Thoracic aorta (tissue), 2 donors: ENCODE measurements at regions not wholly inside any gene's neighbourhood (a gene's known extent, or its start where the extent isn't known, plus 50 kb on each side); places are given as distances from the start of the nearest gene placed in this dataset.
"Not testable (repeated sequence)": the region's sequence is repeated elsewhere in the genome, so short reads cannot be mapped to it uniquely, and the experiment has no call there.

ENCODE experiments used
- ATAC-seq: fragments of 150-250 bp; one replicate; pipeline ENCODE4 v1.8.0; 2017; ENCODE audit warnings: low read depth; ENCODE audit not compliant: insufficient number of reproducible peaks, low FRiP score
- DNase-seq: peaks from one replicate; pipeline ENCODE4 v3.0.0-alpha.2; 2020; ENCODE audit warnings: low spot score
- H3K27ac ChIP-seq, 2 donors: fragments of 200-600 bp; sonication (generic); 1 replicate in 1 of 2; 2 replicates in 1 of 2; pipeline ENCODE4 v1.5.1; 2016; ENCODE audit warnings: mild to moderate bottlenecking in 2 of 2, moderate library complexity in 2 of 2
- H3K27me3 ChIP-seq: fragments of 200-600 bp; sonication (generic); replicated peaks from 2 replicates; pipeline ENCODE4 v1.6.0; 2016; ENCODE audit warnings: mild to moderate bottlenecking; ENCODE audit not compliant: insufficient read depth
- H3K36me3 ChIP-seq: fragments of 200-600 bp; sonication (generic); one replicate; pipeline ENCODE4 v1.5.1; 2016
- H3K4me1 ChIP-seq, 2 donors: fragments of 200-600 bp; sonication (generic); 1 replicate in 1 of 2; 2 replicates in 1 of 2; pipeline versions ENCODE4 v1.5.1 to v1.6.0; 2016; ENCODE audit warnings: low read depth in 2 of 2, mild to moderate bottlenecking in 1 of 2; ENCODE audit not compliant: control insufficient read depth in 1 of 2
- H3K4me3 ChIP-seq: fragments of 200-600 bp; sonication (generic); 2 replicates; pipeline ENCODE4 v1.5.1; 2016; ENCODE audit warnings: mild to moderate bottlenecking
- H3K9me3 ChIP-seq: fragments of 200-600 bp; sonication (generic); 2 replicates; pipeline ENCODE4 v1.5.1; 2016
- TF ChIP-seq, protein P1 (sequence below): fragments of 200-600 bp; sonication (generic); IDR thresholded peaks from one replicate; pipeline ENCODE4 v1.5.1; 2019; ENCODE audit warnings: antibody characterized with exemption

DNA sequence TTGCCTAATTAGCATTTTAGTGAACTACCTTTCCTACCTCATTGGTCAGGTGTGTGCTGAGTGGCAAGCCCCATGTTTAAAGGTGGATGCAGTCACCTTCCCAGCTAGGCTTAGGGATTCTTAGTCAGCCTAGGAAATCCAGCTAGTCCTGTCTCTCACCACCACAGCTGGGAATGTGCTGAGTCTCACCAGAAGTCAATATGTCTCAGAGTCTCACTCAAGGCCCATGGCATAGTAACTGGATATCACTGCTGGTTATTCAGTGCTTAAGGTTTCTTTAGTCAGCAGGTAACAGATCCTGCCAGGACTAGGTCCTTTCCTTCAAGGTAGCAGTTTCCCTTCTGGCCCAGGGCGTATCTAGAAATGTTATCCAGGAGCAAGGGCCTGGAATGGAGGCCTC is 136.5 kb downstream of the COX18 start:
- TF ChIP-seq, protein P1, sequence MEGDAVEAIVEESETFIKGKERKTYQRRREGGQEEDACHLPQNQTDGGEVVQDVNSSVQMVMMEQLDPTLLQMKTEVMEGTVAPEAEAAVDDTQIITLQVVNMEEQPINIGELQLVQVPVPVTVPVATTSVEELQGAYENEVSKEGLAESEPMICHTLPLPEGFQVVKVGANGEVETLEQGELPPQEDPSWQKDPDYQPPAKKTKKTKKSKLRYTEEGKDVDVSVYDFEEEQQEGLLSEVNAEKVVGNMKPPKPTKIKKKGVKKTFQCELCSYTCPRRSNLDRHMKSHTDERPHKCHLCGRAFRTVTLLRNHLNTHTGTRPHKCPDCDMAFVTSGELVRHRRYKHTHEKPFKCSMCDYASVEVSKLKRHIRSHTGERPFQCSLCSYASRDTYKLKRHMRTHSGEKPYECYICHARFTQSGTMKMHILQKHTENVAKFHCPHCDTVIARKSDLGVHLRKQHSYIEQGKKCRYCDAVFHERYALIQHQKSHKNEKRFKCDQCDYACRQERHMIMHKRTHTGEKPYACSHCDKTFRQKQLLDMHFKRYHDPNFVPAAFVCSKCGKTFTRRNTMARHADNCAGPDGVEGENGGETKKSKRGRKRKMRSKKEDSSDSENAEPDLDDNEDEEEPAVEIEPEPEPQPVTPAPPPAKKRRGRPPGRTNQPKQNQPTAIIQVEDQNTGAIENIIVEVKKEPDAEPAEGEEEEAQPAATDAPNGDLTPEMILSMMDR: no peak
- no peak for ATAC-seq

DNA sequence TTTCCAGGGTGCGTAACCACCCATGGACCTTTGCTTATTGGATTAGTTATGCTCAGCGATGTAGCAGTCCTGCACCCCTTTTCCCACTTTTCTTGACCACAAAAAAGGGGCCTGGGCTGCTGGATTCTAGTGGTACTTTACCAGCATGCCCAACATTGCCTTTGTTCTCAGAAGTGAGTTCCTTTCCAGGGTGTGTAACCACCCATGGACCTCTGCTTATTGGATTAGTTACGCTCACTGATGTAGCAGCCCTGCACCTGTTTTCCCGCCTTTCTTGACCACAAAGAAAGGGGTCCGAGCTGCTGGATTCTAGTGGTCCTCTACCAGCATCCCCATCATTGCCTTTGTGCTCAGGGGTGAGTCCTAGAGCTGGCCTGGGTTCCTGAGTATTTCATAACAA is 138.2 kb downstream of the COX18 start:
- Histone ChIP-seq H3K27me3 (no peaks in the 10 kb centered on the region), H3K36me3 (no peaks in the 10 kb centered on the region), H3K27ac (no peak overlapping the region), H3K4me1 (no peaks in the 10 kb centered on the region), H3K4me3 (no peak overlapping the region), H3K9me3 (no peaks in the 10 kb centered on the region)
- DNase-seq (no peak), ATAC-seq (no peak)
- TF ChIP-seq, protein P1: no peak

More for the DNA sequence above, 136.5 kb downstream of the COX18 start:
- H3K9me3 ChIP-seq: no peaks in the 10 kb centered on the region
- DNase-seq: no peak
- H3K4me3 ChIP-seq: no peak overlapping the region
- H3K4me1 ChIP-seq: no peaks in the 10 kb centered on the region
- no peaks in the 10 kb centered on the region for H3K27me3 ChIP-seq
- no peak overlapping the region for H3K27ac ChIP-seq
- no peaks in the 10 kb centered on the region for H3K36me3 ChIP-seq

DNA sequence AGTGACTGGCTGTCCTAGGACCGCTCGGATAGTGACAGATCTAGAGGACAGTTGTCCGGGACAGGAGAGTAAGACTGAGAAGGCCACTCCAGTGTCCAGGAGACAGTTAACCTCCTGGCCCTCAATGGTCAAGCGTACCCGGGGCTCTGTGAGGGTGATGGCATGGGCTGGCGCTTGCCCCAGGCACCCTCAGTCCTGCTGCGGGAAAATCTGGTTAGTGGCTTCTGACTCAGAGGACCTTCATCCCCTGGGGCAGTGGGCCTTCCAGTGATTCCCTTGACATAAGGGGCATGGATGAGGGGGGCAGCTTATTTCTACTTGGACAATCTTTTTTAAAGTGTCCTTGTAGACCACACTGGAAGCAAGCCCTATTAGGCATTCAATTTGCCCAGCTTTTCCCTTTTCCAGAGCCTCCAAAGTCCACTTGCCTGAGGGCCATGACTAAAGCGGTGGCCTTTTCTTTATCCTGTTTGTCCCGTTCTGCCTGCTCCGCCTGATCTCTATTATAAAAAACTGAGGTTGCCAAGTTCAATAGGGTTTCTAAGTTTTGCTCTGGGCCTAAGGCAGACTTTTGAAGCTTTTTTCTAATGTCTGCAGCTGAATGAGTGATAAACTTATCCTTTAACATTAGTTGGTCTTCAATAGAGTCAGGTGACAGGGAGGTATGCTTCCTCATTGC is 139.8 kb downstream of the COX18 start:
- H3K27me3 ChIP-seq, H3K4me1 ChIP-seq, H3K27ac ChIP-seq, ATAC-seq, H3K36me3 ChIP-seq, H3K9me3 ChIP-seq, H3K4me3 ChIP-seq, DNase-seq: not testable (repeated sequence)

DNA sequence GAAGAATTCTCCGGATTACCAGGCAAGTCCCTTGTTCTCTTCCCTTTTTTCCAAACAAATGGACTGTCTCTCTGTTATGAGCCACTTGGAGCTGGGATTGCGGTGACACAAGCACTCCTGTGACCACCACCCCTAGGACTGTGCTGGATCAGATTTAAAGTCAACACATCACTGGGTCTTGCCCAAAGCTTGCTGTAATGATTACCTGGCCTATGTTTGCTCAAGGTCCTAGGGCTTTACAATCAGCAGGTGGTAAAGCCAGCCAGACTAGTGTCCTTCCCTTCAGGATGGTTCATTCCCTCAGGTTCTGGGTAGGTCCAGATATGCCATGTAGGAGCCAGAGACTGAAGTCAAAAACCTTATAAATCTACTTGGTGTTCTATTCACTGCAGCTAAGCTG is 144.7 kb downstream of the COX18 start:
- no peak for ATAC-seq
- no peak overlapping the region for H3K27ac ChIP-seq

DNA sequence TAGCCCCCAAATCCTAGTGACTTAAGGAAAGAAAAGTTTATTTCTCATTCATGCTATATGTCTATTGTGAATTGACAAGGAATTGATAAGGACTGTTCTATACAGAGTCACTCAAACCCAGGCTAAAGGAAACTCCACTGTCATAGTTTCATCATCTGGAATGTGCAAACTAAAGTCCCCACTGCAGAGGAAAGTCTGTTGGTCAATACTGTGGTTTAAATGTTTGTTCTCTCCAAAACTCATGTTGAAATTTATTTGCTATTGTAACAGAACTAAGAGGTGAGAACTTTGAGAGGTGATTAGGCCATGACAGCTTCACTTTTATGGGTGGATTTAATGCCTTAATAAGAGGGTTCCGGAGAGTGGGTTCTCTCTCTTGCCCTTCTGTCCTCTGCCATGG is 149.6 kb downstream of the COX18 start:
- no peak overlapping the region for H3K4me3 ChIP-seq
- DNase-seq (no peak), ATAC-seq (no peak)
- no peaks in the 10 kb centered on the region for H3K4me1 ChIP-seq
- H3K36me3 ChIP-seq: no peaks in the 10 kb centered on the region
- TF ChIP-seq, protein P1: no peak
- H3K9me3 ChIP-seq: no peaks in the 10 kb centered on the region
- no peaks in the 10 kb centered on the region for H3K27me3 ChIP-seq
- no peak overlapping the region for H3K27ac ChIP-seq

More for the DNA sequence above, 144.7 kb downstream of the COX18 start:
- H3K9me3 ChIP-seq: no peaks in the 10 kb centered on the region
- TF ChIP-seq, protein P1: no peak
- H3K4me3 ChIP-seq: no peak overlapping the region
- no peak for DNase-seq
- no peaks in the 10 kb centered on the region for H3K27me3 ChIP-seq
- H3K36me3 ChIP-seq: no peaks in the 10 kb centered on the region
- no peaks in the 10 kb centered on the region for H3K4me1 ChIP-seq

DNA sequence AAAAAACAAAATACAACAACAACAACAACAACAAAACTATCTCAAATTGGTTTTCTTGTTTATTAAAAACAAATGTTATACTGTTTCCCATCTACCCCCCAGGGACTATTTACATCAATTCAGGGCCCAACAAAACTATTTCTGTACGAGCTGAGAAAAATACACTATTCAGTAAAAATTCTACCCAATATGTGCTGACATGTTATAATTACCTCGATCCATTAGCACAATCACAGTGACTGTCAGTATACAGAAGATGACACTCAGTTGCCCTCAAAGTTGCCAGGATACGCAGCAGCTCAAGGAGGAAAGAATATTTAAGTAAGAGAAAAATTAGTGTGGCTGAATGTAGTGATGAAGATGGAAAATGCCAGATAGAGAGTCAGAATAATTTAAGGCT is 150.1 kb downstream of the COX18 start:
- no peaks in the 10 kb centered on the region for H3K9me3 ChIP-seq
- DNase-seq (no peak), ATAC-seq (no peak)
- no peaks in the 10 kb centered on the region for H3K4me1 ChIP-seq
- TF ChIP-seq, protein P1: no peak
- no peak overlapping the region for H3K27ac ChIP-seq
- no peaks in the 10 kb centered on the region for H3K27me3 ChIP-seq
- H3K4me3 ChIP-seq: no peak overlapping the region
- H3K36me3 ChIP-seq: no peaks in the 10 kb centered on the region
